ENCODE measurements at regions not wholly inside any gene's neighbourhood (a gene's known extent, or its start where the extent isn't known, plus 50 kb on each side); places are given as distances from the start of the nearest gene placed in this dataset.

DNA sequence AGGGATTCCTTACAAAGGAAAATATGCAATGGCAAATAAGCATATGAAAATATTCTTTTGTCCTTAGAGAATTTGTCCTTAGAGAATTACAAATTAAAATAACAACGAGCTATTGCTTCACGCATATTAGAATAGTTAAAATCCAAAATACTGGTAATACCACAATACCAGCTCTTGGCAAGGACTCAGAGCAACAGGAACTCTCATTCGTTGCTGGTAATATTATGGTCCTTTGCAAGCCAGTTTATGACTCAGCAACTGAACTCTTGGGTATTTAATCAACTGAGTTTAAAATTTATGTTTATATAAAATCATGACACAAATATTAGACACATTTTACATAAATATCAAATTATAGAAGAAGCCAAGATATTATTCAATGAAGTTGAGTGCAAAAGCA lies 1730.4 kb downstream of the SI start:
- TF ChIP-seq, protein P1, sequence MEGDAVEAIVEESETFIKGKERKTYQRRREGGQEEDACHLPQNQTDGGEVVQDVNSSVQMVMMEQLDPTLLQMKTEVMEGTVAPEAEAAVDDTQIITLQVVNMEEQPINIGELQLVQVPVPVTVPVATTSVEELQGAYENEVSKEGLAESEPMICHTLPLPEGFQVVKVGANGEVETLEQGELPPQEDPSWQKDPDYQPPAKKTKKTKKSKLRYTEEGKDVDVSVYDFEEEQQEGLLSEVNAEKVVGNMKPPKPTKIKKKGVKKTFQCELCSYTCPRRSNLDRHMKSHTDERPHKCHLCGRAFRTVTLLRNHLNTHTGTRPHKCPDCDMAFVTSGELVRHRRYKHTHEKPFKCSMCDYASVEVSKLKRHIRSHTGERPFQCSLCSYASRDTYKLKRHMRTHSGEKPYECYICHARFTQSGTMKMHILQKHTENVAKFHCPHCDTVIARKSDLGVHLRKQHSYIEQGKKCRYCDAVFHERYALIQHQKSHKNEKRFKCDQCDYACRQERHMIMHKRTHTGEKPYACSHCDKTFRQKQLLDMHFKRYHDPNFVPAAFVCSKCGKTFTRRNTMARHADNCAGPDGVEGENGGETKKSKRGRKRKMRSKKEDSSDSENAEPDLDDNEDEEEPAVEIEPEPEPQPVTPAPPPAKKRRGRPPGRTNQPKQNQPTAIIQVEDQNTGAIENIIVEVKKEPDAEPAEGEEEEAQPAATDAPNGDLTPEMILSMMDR (tag by site-specific recombination; IDR thresholded peaks at IDR 0.05): no peak
- TF ChIP-seq YY1 (tag by site-specific recombination; IDR thresholded peaks at IDR 0.05) (no peak), MEIS1 (CRISPR knock-in tag; IDR thresholded peaks at IDR 0.05; ENCODE audit: borderline replicate concordance) (no peak), ZNF140 (tag by site-specific recombination; IDR thresholded peaks at IDR 0.05) (no peak), ZBTB20 (tag by site-specific recombination; IDR thresholded peaks at IDR 0.05) (no peak), TCF7L2 (IDR thresholded peaks at IDR 0.05; ENCODE audit: borderline replicate concordance, low read depth, low read length) (no peak), ZIC2 (tag by site-specific recombination; IDR thresholded peaks at IDR 0.05) (no peak), ZBTB17 (tag by site-specific recombination; IDR thresholded peaks at IDR 0.05) (no peak), YY2 (tag by site-specific recombination; IDR thresholded peaks at IDR 0.05) (no peak), ZNF202 (tag by site-specific recombination; IDR thresholded peaks at IDR 0.05; ENCODE audit: borderline replicate concordance) (no peak)
- TF ChIP-seq, protein P2, sequence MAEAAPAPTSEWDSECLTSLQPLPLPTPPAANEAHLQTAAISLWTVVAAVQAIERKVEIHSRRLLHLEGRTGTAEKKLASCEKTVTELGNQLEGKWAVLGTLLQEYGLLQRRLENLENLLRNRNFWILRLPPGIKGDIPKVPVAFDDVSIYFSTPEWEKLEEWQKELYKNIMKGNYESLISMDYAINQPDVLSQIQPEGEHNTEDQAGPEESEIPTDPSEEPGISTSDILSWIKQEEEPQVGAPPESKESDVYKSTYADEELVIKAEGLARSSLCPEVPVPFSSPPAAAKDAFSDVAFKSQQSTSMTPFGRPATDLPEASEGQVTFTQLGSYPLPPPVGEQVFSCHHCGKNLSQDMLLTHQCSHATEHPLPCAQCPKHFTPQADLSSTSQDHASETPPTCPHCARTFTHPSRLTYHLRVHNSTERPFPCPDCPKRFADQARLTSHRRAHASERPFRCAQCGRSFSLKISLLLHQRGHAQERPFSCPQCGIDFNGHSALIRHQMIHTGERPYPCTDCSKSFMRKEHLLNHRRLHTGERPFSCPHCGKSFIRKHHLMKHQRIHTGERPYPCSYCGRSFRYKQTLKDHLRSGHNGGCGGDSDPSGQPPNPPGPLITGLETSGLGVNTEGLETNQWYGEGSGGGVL (tag by site-specific recombination; IDR thresholded peaks at IDR 0.05): no peak

Data from HEK293 (cell line).